ENCODE measurements at regions not wholly inside any gene's neighbourhood (a gene's known extent, or its start where the extent isn't known, plus 50 kb on each side); places are given as distances from the start of the nearest gene placed in this dataset.

- TF ChIP-seq PPARA (CRISPR knock-in tag; IDR thresholded peaks at IDR 0.05; ENCODE audit: borderline replicate concordance) = no peak
- peak; percentile 56; the same call in 1 of the 2 replicates for TF ChIP-seq TSHZ2 (CRISPR knock-in tag; IDR thresholded peaks at IDR 0.05)
- no peak for TF ChIP-seq PATZ1 (CRISPR knock-in tag; IDR thresholded peaks at IDR 0.05; ENCODE audit: borderline replicate concordance)
- TF ChIP-seq ESRRG (CRISPR knock-in tag; IDR thresholded peaks at IDR 0.05) = no peak
- TF ChIP-seq BACH2 (CRISPR knock-in tag; IDR thresholded peaks at IDR 0.05; ENCODE audit: borderline replicate concordance) = no peak
- TF ChIP-seq RARB (CRISPR knock-in tag; IDR thresholded peaks at IDR 0.05) = no peak
Measured at GRCh38 chr1:116825720-116826438, 71.6 kb downstream of the CD2 start.
